PC-3 (cell line): ENCODE measurements at regions not wholly inside any gene's neighbourhood (a gene's known extent, or its start where the extent isn't known, plus 50 kb on each side); places are given as distances from the start of the nearest gene placed in this dataset.

ENCODE experiments used
- ATAC-seq: fragments of 200-7000 bp; cut with Tn5 transposase; 2 replicates; pipeline ENCODE4 v1.9.1; 2020; ENCODE audit warnings: mild to moderate bottlenecking, moderate library complexity
- BruUV-seq: library from RNA; stranded (reverse); fragments of 400-500 nt; replicated peaks from 2 replicates; lab custom pipeline; 2021; lab: Mats Ljungman, UMichigan
- CTCF ChIA-PET: fragments of 300-600 bp; sonication (Branson Sonifier 250); formaldehyde crosslinking; loops from one replicate; lab custom pipeline; 2022; ENCODE audit warnings: antibody characterized with exemption; lab: Charles Lee
- POLR2A ChIA-PET: fragments of 300-600 bp; sonication (Branson Sonifier 250); formaldehyde crosslinking; loops from one replicate; lab custom pipeline; 2022; ENCODE audit warnings: antibody characterized with exemption; ENCODE audit not compliant: unreplicated experiment; lab: Charles Lee
- DNase-seq: peaks from one replicate; pipeline ENCODE4 v3.0.0-alpha.2; 2015
- H2AFZ ChIP-seq: fragments of 300-600 bp; sonication (generic); 2 replicates; pipeline ENCODE4 v1.6.0; 2016; ENCODE audit warnings: antibody characterized with exemption, low read length
- H3F3A ChIP-seq: fragments of 300-600 bp; sonication (generic); one replicate; pipeline ENCODE4 v1.6.0; 2017; ENCODE audit warnings: antibody characterized with exemption, low read length, control low read depth, mild to moderate bottlenecking; ENCODE audit not compliant: unreplicated experiment
- H3K27ac ChIP-seq: fragments of 300-600 bp; sonication (generic); 2 replicates; pipeline ENCODE4 v1.5.1; 2016; ENCODE audit warnings: mild to moderate bottlenecking, low read length
- H3K27me3 ChIP-seq: fragments of 300-600 bp; sonication (generic); 2 replicates; pipeline ENCODE4 v1.6.1; 2016; ENCODE audit warnings: low read length, mixed read lengths
- H3K36me3 ChIP-seq: fragments of 300-600 bp; sonication (generic); 2 replicates; pipeline ENCODE4 v1.6.1; 2016; ENCODE audit warnings: low read depth, mixed run types, low read length, mixed read lengths
- H3K4me1 ChIP-seq: fragments of 300-600 bp; sonication (generic); 2 replicates; pipeline ENCODE4 v1.5.1; 2016; ENCODE audit warnings: low read length; ENCODE audit not compliant: insufficient read depth
- H3K4me2 ChIP-seq: fragments of 300-600 bp; sonication (generic); 2 replicates; pipeline ENCODE4 v1.6.0; 2016; ENCODE audit warnings: low read length
- H3K4me3 ChIP-seq: fragments of 300-600 bp; sonication (generic); 2 replicates; pipeline ENCODE4 v1.5.1; 2016; ENCODE audit warnings: mild to moderate bottlenecking, low read length, mixed read lengths
- H3K79me2 ChIP-seq: fragments of 300-600 bp; sonication (generic); 2 replicates; pipeline ENCODE4 v1.6.1; 2017; ENCODE audit warnings: low read length, mixed read lengths
- H3K9ac ChIP-seq: fragments of 300-600 bp; sonication (generic); 2 replicates; pipeline ENCODE4 v1.6.0; 2016; ENCODE audit warnings: mild to moderate bottlenecking, low read length
- H3K9me2 ChIP-seq: fragments of 300-600 bp; sonication (generic); replicated peaks from 2 replicates; pipeline ENCODE4 v1.6.1; 2016; ENCODE audit warnings: mixed run types, low read length, mixed read lengths
- H3K9me3 ChIP-seq: fragments of 300-600 bp; sonication (generic); 2 replicates; pipeline ENCODE4 v1.6.1; 2016; ENCODE audit warnings: low read length, mixed read lengths
- H4K20me1 ChIP-seq: fragments of 300-600 bp; sonication (generic); 2 replicates; pipeline ENCODE4 v1.6.1; 2016; ENCODE audit warnings: low read length, mixed read lengths
- CTCF ChIP-seq: fragments of 300-600 bp; sonication (generic); conservative IDR thresholded peaks from 2 replicates; pipeline ENCODE4 v1.5.1; 2017; ENCODE audit warnings: antibody characterized with exemption, low read depth, mild to moderate bottlenecking, low read length
- EZH2 ChIP-seq: fragments of 300-600 bp; sonication (generic); IDR thresholded peaks from one replicate; pipeline ENCODE4 v1.6.1; 2017; ENCODE audit warnings: antibody characterized with exemption, mild to moderate bottlenecking, low read length; ENCODE audit not compliant: unreplicated experiment
- EZH2phosphoT487 ChIP-seq: fragments of 300-600 bp; sonication (generic); IDR thresholded peaks from 2 replicates; pipeline ENCODE4 v1.6.1; 2018; ENCODE audit warnings: mild to moderate bottlenecking, antibody characterized with exemption, low read length, borderline replicate concordance
- intact Hi-C: fragments of 100-400 bp; cut with micrococcal nuclease; formaldehyde crosslinking; loops from 2 replicates; pipeline ENCODE4 v1.9.0; 2023

- CTCF ChIA-PET: no interaction called here
- intact Hi-C loops: no loop called here
- H3K4me2 ChIP-seq: no peak overlapping the region
- H3K27me3 ChIP-seq: peaks cover 92% of the 10 kb centered on the region
- no peaks in the 10 kb centered on the region for H3F3A ChIP-seq
- H3K4me1 ChIP-seq: no peaks in the 10 kb centered on the region
- DNase-seq (no peak), ATAC-seq (no peak)
- no peaks in the 10 kb centered on the region for H3K79me2 ChIP-seq
- no peak overlapping the region for H3K9ac ChIP-seq
- no peaks in the 10 kb centered on the region for H3K9me2 ChIP-seq
- TF ChIP-seq EZH2phosphoT487 (no peak), CTCF (no peak), EZH2 (no peak)
- H3K27ac ChIP-seq: no peak overlapping the region
- BruUV-seq: no TSS peak
- no peaks in the 10 kb centered on the region for H4K20me1 ChIP-seq
- H3K9me3 ChIP-seq: no peaks in the 10 kb centered on the region
- H3K4me3 ChIP-seq: no peak overlapping the region
- POLR2A ChIA-PET: interaction anchor here (0.6 kb wide), 1 partner anchor 206 kb away, joined by 4 read pairs; no protein-coding TSS in a partner anchor
- H3K36me3 ChIP-seq: no peaks in the 10 kb centered on the region
- no peak overlapping the region for H2AFZ ChIP-seq
These were observed 249.7 kb downstream of the EMX2 start for GRCh38 chr10:117792214-117792613.

GRCh38 chr10:117796130-117796745 is 250.5 kb downstream of the RAB11FIP2 start:
- ATAC-seq: no peak
- Histone ChIP-seq H3F3A (no peaks in the 10 kb centered on the region), H3K36me3 (no peaks in the 10 kb centered on the region), H4K20me1 (no peaks in the 10 kb centered on the region), H3K27ac (no peak overlapping the region), H3K9me3 (no peaks in the 10 kb centered on the region), H3K27me3 (peaks cover 83% of the 10 kb centered on the region), H3K4me3 (no peak overlapping the region), H3K9ac (no peak overlapping the region), H3K4me1 (no peaks in the 10 kb centered on the region), H2AFZ (no peak overlapping the region), H3K79me2 (no peaks in the 10 kb centered on the region), H3K9me2 (no peaks in the 10 kb centered on the region), H3K4me2 (no peak overlapping the region)
- no TSS peak for BruUV-seq
- no peak for DNase-seq
- intact Hi-C loops: no loop called here
- CTCF ChIA-PET: no interaction called here
- POLR2A ChIA-PET: no interaction called here
- TF ChIP-seq CTCF (no peak), EZH2 (no peak), EZH2phosphoT487 (no peak)

GRCh38 chr10:117797296-117797695 is 249.4 kb downstream of the RAB11FIP2 start:
- H3K4me3 ChIP-seq: no peak overlapping the region
- ATAC-seq: no peak
- no peak overlapping the region for H3K4me2 ChIP-seq
- no peaks in the 10 kb centered on the region for H3K9me3 ChIP-seq
- no peaks in the 10 kb centered on the region for H3F3A ChIP-seq
- no peak overlapping the region for H2AFZ ChIP-seq
- H3K9me2 ChIP-seq: no peaks in the 10 kb centered on the region
- intact Hi-C loops: no loop called here
- DNase-seq: no peak
- no TSS peak for BruUV-seq
- H3K27me3 ChIP-seq: peaks cover 73% of the 10 kb centered on the region
- POLR2A ChIA-PET: no interaction called here
- no peaks in the 10 kb centered on the region for H3K36me3 ChIP-seq
- no peak overlapping the region for H3K27ac ChIP-seq
- H4K20me1 ChIP-seq: no peaks in the 10 kb centered on the region
- CTCF ChIA-PET: no interaction called here
- H3K9ac ChIP-seq: no peak overlapping the region
- no peaks in the 10 kb centered on the region for H3K79me2 ChIP-seq
- no peak for TF ChIP-seq CTCF
- TF ChIP-seq EZH2: no peak
- TF ChIP-seq EZH2phosphoT487: no peak
- H3K4me1 ChIP-seq: no peaks in the 10 kb centered on the region
